ENCODE measurements at regions not wholly inside any gene's neighbourhood (a gene's known extent, or its start where the extent isn't known, plus 50 kb on each side); places are given as distances from the start of the nearest gene placed in this dataset.
A peak's percentile ranks its signal among the peaks of the same experiment; 100 is the strongest.

DNA sequence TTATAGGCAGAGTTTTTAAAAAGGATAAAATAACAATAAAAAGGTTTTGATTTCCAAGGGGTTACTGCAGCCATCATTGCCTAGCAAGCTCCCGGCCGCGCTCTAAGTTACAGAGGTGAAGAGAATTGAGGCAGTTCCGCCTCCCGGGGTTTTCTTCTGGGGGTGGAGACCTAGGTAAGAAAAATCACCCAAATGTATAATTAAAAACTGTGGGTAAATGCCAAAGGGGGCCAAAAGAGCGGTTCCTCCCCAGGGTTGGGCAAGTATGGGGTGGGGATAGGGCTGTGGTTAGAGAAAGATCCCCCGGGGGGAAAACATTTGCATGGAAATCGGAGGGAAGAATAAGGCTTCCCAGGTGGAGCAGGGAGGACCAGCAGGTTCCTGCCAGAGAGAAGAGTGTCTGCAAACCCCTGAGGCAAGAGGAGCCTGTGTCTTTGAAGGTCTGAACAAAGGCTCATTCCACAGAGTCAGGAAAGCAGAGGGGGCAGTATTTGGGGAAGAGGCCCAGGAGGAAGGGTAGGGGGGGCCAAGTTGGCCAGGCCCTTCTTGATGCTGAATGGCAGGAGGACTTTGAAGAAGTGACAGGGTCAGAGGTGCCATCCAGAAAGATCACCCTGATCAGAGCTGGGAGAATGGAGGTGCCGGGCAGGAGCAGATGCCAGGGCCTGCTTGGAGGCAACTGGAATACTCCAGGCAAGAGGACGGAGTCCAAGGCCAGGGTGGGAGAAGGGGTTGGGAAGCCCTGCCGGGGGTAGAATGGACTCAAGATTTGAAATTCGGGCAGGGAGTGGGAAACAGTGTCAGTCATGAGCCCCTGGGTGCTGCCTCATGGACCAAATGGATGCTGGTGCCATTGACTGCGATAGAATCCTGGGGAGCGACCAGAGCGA is 152.9 kb upstream of the RGMA start:
- no peak for DNase-seq (ENCODE audit: low read depth)

DNA sequence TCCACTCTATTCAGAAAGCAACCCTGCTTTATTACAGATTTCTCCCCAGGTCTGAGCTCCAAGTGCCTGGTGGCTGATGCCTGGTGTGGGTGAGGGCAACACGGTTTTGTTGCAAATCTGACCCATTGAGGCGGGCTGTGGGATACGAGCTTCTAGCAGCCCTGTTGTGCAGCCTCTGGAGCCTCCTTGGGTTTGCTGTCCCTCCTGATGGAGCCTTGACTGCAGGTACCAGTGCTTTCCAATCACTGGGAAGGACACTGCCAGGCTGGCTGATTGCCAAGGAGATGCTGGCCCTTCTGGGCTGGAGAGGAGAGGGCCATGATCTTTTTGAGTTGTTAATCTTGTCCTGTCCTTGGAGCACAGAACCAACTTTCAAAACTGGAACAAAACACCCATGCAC is 151.0 kb upstream of the RGMA start:
- no peak for DNase-seq (ENCODE audit: low read depth)

- DNase-seq (ENCODE audit: low read depth) = no peak
Observed at GRCh38 chr15:93239591-93239990, 150.6 kb upstream of the RGMA start.

- DNase-seq (ENCODE audit: low read depth) = no peak
Observed at GRCh38 chr15:93238641-93239040, 149.6 kb upstream of the RGMA start.

- DNase-seq (ENCODE audit: low read depth) = no peak
Observed at GRCh38 chr15:93235926-93236780, 147.1 kb upstream of the RGMA start.

DNA sequence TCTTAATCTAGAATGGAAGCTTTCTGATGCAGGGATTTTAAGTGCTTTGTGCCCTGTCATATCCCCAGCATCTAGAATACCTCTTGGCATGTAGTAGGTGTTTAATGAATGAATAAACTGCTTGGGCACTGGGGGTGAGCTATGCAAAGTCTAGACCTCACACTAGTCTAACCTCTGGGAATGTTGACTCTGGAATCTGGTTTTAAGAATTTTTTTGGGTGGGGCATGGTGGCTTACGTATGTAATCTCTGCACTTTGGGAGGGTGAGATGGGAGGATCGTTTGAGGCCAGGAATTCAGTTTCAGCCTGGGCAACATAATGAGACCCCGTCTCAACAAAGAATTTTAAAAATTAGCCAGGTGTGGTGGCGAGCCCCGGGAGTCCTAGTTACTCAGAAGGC is 146.3 kb upstream of the RGMA start:
- no peak for DNase-seq (ENCODE audit: low read depth)

- no peak for DNase-seq (ENCODE audit: low read depth)
Observed at GRCh38 chr15:93233710-93234109, 144.7 kb upstream of the RGMA start.

- DNase-seq (ENCODE audit: low read depth) = no peak
Observed at GRCh38 chr15:93232845-93233244, 143.8 kb upstream of the RGMA start.

GRCh38 chr15:93231994-93232393 is 143.0 kb upstream of the RGMA start:
- DNase-seq (ENCODE audit: low read depth) = no peak

DNA sequence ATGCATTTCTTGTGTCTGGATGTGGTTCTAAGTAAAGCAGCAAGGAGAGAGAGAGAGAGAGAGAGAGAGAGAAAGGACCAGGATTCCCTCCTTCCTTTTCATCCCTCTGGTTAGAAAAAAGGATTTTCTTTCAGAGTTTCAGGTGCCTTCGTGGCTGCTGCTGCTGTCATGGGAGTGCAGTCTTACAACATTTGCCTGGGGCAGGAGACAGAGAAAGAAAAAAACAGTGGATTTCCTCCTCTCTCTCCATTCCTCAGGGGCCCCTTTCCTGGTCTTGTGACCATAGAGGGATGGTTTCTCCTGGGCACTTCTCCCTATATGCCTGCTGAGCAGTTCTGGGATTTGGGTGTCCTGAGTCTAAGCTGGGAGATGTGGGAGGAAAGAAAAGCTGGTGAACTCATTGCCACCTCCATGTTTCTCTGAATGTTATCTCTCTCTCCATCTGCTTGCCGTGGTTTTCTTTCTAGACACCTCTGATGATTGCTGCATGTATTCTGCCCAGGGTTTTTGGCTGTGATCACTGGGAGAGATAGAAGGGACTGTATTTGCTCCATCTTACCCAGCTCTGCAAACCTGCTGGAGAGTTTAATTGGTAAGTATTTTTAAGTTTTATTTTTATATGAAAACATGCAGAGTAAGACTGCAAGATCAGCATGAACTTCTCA is 142.4 kb upstream of the RGMA start:
- DNase-seq (ENCODE audit: low read depth) = no peak

- DNase-seq (ENCODE audit: low read depth) = no peak
Observed at GRCh38 chr15:93228546-93228945, 139.5 kb upstream of the RGMA start.

- DNase-seq (ENCODE audit: low read depth) = no peak
Observed at GRCh38 chr15:93223803-93224202, 134.8 kb upstream of the RGMA start.

DNA sequence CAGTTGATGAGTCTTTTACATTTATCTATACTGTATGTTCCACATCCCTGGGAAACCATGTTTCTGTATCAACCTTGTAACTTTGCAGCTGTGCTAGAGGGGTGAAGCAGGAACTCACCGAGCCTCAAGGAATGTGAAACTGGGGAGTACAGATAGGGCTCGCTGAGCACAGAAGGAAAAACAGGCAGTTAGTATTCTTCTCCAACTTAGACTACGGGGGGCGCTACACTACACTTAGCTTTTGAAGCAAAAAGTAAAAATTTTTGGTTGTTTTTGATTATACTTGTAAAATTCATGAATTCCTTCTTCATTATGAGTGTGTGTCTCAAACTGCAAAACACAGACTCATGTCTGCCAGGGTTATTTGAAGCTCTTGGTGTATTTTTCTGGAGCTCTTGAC is 132.7 kb upstream of the RGMA start:
- DNase-seq (ENCODE audit: low read depth) = no peak

GRCh38 chr15:93219859-93220420 is 130.9 kb upstream of the RGMA start:
- DNase-seq (ENCODE audit: low read depth) = no peak

DNA sequence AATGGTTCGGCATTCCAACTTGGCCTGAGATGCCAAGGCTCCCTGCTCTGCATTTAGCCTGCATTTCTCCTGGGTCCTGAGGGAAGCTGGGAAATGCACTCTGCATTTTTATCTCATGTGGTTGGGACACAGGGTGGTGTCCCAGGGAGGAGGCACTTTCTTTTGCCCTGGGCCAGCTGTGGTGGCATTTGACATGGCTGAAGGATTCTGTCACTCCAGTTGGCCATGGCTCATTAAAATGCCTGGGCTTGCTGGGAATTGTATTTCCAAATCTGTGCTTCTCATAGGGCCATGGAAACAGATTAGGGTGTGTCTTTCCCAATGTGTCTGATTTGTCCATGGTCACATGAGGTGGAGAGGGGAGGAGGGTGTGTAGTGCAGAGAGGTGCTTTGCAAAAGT is 128.3 kb upstream of the RGMA start:
- DNase-seq (ENCODE audit: low read depth) = peak; percentile 7

GRCh38 chr15:93214106-93214505 is 125.1 kb upstream of the RGMA start:
- DNase-seq (ENCODE audit: low read depth) = no peak

- no peak for DNase-seq (ENCODE audit: low read depth)
Observed at GRCh38 chr15:93213281-93213680, 124.3 kb upstream of the RGMA start.

DNA sequence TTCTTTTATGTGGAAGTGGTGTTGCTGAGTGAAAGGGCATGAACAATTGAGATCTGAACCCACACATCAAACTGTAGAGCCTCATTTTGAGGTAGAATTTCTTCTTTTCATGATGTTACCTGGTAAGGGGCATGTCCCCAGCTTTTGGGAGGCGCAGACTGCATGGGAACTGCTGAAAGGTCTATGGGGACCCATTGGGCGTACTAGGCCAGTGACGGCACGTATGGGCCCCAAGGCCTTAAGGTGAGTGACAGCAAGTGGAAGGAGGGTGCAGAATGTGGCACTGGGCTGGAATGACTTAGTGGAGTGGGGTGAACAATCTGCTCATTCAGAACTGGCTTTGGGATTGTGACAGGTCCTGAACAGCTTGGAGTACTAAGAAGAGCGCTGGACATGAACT is 123.6 kb upstream of the RGMA start:
- DNase-seq (ENCODE audit: low read depth) = no peak

- peak; percentile 79 for DNase-seq (ENCODE audit: low read depth)
Observed at GRCh38 chr15:93210995-93211394, 122.0 kb upstream of the RGMA start.

GRCh38 chr15:93209690-93210445 is 120.9 kb upstream of the RGMA start:
- no peak for DNase-seq (ENCODE audit: low read depth)

- no peak for DNase-seq (ENCODE audit: low read depth)
Observed at GRCh38 chr15:93206893-93207292, 117.9 kb upstream of the RGMA start.

Data from RPMI7951 (cell line).